ENCODE measurements at regions not wholly inside any gene's neighbourhood (a gene's known extent, or its start where the extent isn't known, plus 50 kb on each side); places are given as distances from the start of the nearest gene placed in this dataset.

- TF ChIP-seq EP300 (IDR thresholded peaks at IDR 0.05) (no peak), CTCF (IDR thresholded peaks at IDR 0.05) (no peak), POLR2A (IDR thresholded peaks at IDR 0.05) (no peak)
Measured at GRCh38 chr13:50203256-50203941, 188.2 kb downstream of the KCNRG start.
